Esophagus squamous epithelium (tissue), 5 donors: ENCODE measurements at regions not wholly inside any gene's neighbourhood (a gene's known extent, or its start where the extent isn't known, plus 50 kb on each side); places are given as distances from the start of the nearest gene placed in this dataset.

Experiments
- DNase-seq: peaks from one replicate; lab custom pipeline; 2025; lab: John Stamatoyannopoulos, UW
- H3K27ac ChIP-seq, 4 donors: fragments of 200-600 bp; sonication (generic); one replicate each; pipeline ENCODE4 v1.5.1; 2016 to 2019; ENCODE audit warnings: mild to moderate bottlenecking in 1 of 4
- H3K27me3 ChIP-seq, 4 donors: fragments of 200-600 bp; sonication (generic); 1 replicate in 3 of 4; 2 replicates in 1 of 4; pipeline versions ENCODE4 v1.5.1 to v1.6.0; 2017 to 2021; ENCODE audit warnings: antibody characterized with exemption in 1 of 4
- H3K36me3 ChIP-seq, 3 donors: fragments of 200-600 bp; sonication (generic); one replicate each; pipeline ENCODE4 v1.5.1; 2016 to 2019
- H3K4me1 ChIP-seq, 3 donors: fragments of 200-600 bp; sonication (generic); one replicate each; pipeline ENCODE4 v1.5.1; 2017 to 2019
- H3K4me3 ChIP-seq, 4 donors: fragments of 200-600 bp; sonication (generic); 1 replicate in 3 of 4; 2 replicates in 1 of 4; pipeline ENCODE4 v1.5.1; 2016 to 2019; ENCODE audit warnings: mild to moderate bottlenecking in 2 of 4, moderate library complexity in 1 of 4
- H3K9me3 ChIP-seq, 3 donors: fragments of 200-600 bp; sonication (generic); one replicate each; pipeline ENCODE4 v1.5.1; 2016 to 2019
- CTCF ChIP-seq, 6 experiments: fragments of 450-650 bp in 4 of 6; fragments of 200-600 bp in 2 of 6; sonication (generic) in 2 of 6; IDR thresholded peaks; one replicate each; pipeline ENCODE4 v1.5.1; 2016 to 2019; ENCODE audit warnings: antibody characterized with exemption in 6 of 6, mild to moderate bottlenecking in 4 of 6, moderate library complexity in 4 of 6
- POLR2A ChIP-seq, 4 donors: fragments of 450-650 bp; IDR thresholded peaks; one replicate each; pipeline ENCODE4 v1.6.1; 2017; ENCODE audit warnings: antibody characterized with exemption in 4 of 4, mild to moderate bottlenecking in 4 of 4, moderate library complexity in 3 of 4
- WGBS, 2 donors: methylation state at CpG; one replicate each; pipeline ENCODE4 v1.1.5; 2018; 5-methylcytosine and 5-hydroxymethylcytosine counted together
- intact Hi-C: fragments of 100-400 bp; cut with DNase I; formaldehyde crosslinking; loops from one replicate; pipeline ENCODE4 v1.15.0; 2022
- donor health status: DM: yes; HTN: yes; CAD: no.

GRCh38 chr20:40452758-40453157, 236.3 kb downstream of the MAFB start:
- intact Hi-C loops: no loop called here
- H3K27ac ChIP-seq: no peak overlapping the region
- WGBS, 2 donors: 72 to 89% methylated on average over 3 of the region's 3 CpGs
- peaks cover 0 to 12% (median 0%) of the 10 kb centered on the region in 3 donors for H3K4me1 ChIP-seq
- H3K9me3 ChIP-seq: no peaks in the 10 kb centered on the region
- H3K27me3 ChIP-seq: no peaks in the 10 kb centered on the region
- no peaks in the 10 kb centered on the region for H3K36me3 ChIP-seq
- H3K4me3 ChIP-seq: no peak overlapping the region
- no peak for TF ChIP-seq CTCF (IDR thresholded peaks at IDR 0.05)
- no peak for TF ChIP-seq POLR2A (IDR thresholded peaks at IDR 0.05)
- DNase-seq: no peak

- no peak overlapping the region for H3K4me3 ChIP-seq
- H3K36me3 ChIP-seq: no peaks in the 10 kb centered on the region
- peaks cover 0 to 12% (median 0%) of the 10 kb centered on the region in 3 donors for H3K4me1 ChIP-seq
- no peaks in the 10 kb centered on the region for H3K9me3 ChIP-seq
- intact Hi-C loops: no loop called here
- no peak overlapping the region for H3K27ac ChIP-seq
- no peaks in the 10 kb centered on the region for H3K27me3 ChIP-seq
- no peak for DNase-seq
- no peak for TF ChIP-seq POLR2A (IDR thresholded peaks at IDR 0.05)
- no peak for TF ChIP-seq CTCF (IDR thresholded peaks at IDR 0.05)
- 57 to 75% methylated on average over 1 of the region's 1 CpG for WGBS, 2 donors
Observed at GRCh38 chr20:40451552-40451951, 237.5 kb downstream of the MAFB start.

- intact Hi-C loops: no loop called here
- TF ChIP-seq POLR2A (IDR thresholded peaks at IDR 0.05) (no peak), CTCF (IDR thresholded peaks at IDR 0.05) (no peak)
- WGBS, 2 donors: 41 to 48% methylated on average over 4 of the region's 4 CpGs
- Histone ChIP-seq H3K9me3 (no peaks in the 10 kb centered on the region), H3K36me3 (no peaks in the 10 kb centered on the region), H3K27ac (no peak overlapping the region), H3K4me1 (peaks cover 0 to 12% (median 0%) of the 10 kb centered on the region in 3 donors), H3K27me3 (no peaks in the 10 kb centered on the region), H3K4me3 (no peak overlapping the region)
- DNase-seq: no peak
Observed at GRCh38 chr20:40449974-40450616, 238.9 kb downstream of the MAFB start.

- intact Hi-C loops: no loop called here
- Histone ChIP-seq H3K4me1 (peaks cover 0 to 12% (median 0%) of the 10 kb centered on the region in 3 donors), H3K27ac (no peak overlapping the region), H3K27me3 (no peaks in the 10 kb centered on the region), H3K36me3 (no peaks in the 10 kb centered on the region), H3K9me3 (no peaks in the 10 kb centered on the region), H3K4me3 (no peak overlapping the region)
- TF ChIP-seq CTCF (IDR thresholded peaks at IDR 0.05): no peak
- no peak for TF ChIP-seq POLR2A (IDR thresholded peaks at IDR 0.05)
- 88 to 91% methylated on average over 2 of the region's 2 CpGs for WGBS, 2 donors
- DNase-seq: no peak
Observed at GRCh38 chr20:40449144-40449690, 239.8 kb downstream of the MAFB start.

GRCh38 chr20:40446888-40447287, 242.1 kb downstream of the MAFB start:
- H3K27ac ChIP-seq: no peak overlapping the region
- 69 to 77% methylated on average over 2 of the region's 2 CpGs for WGBS, 2 donors
- no peak overlapping the region for H3K4me3 ChIP-seq
- peaks cover 0 to 25% (median 0%) of the 10 kb centered on the region in 3 donors for H3K4me1 ChIP-seq
- intact Hi-C loops: no loop called here
- H3K9me3 ChIP-seq: no peaks in the 10 kb centered on the region
- DNase-seq: no peak
- H3K27me3 ChIP-seq: no peaks in the 10 kb centered on the region
- TF ChIP-seq POLR2A (IDR thresholded peaks at IDR 0.05): no peak
- TF ChIP-seq CTCF (IDR thresholded peaks at IDR 0.05): no peak
- H3K36me3 ChIP-seq: no peaks in the 10 kb centered on the region
